Natural killer cell (primary cell): ENCODE measurements at regions not wholly inside any gene's neighbourhood (a gene's known extent, or its start where the extent isn't known, plus 50 kb on each side); places are given as distances from the start of the nearest gene placed in this dataset.

Source experiments
- ATAC-seq, 3 donors: fragments of 150-1000 bp in 2 of 3; fragments of 200-7000 bp in 1 of 3; cut with Tn5 transposase; 1 replicate in 1 of 3; 2 replicates in 2 of 3; pipeline ENCODE4 v1.10.0; 2021; ENCODE audit warnings: mild to moderate bottlenecking in 2 of 3, moderate library complexity in 2 of 3
- DNase-seq, 2 donors: peaks; one replicate each; pipeline versions ENCODE4 v3.0.0 to v3.0.0-alpha.2; 2013 to 2021; ENCODE audit warnings: mixed read lengths in 1 of 2
- H3K27ac ChIP-seq: one replicate; pipeline ENCODE4 v1.5.1; 2013; ENCODE audit warnings: mild to moderate bottlenecking, low read length
- H3K27me3 ChIP-seq: one replicate; pipeline ENCODE4 v1.6.1; 2013; ENCODE audit warnings: low read length; ENCODE audit not compliant: control insufficient read depth, insufficient read depth
- H3K36me3 ChIP-seq: one replicate; pipeline ENCODE4 v1.6.1; 2013; ENCODE audit warnings: low read length; ENCODE audit not compliant: control insufficient read depth, insufficient read depth
- H3K4me1 ChIP-seq: one replicate; pipeline ENCODE4 v1.6.1; 2013; ENCODE audit warnings: low read length; ENCODE audit not compliant: control insufficient read depth, insufficient read depth
- H3K4me3 ChIP-seq: one replicate; pipeline ENCODE4 v1.5.1; 2013; ENCODE audit warnings: low read length
- H3K9me3 ChIP-seq: one replicate; pipeline ENCODE4 v1.6.1; 2013; ENCODE audit warnings: low read length; ENCODE audit not compliant: control insufficient read depth, insufficient read depth
- H3K27ac Mint-ChIP-seq, 2 donors: one replicate each; pipeline ENCODE4 v1.8.0; 2022; ENCODE audit warnings: mild to moderate bottlenecking in 2 of 2, mixed read lengths in 2 of 2, moderate library complexity in 1 of 2
- H3K27me3 Mint-ChIP-seq, 2 donors: one replicate each; pipeline ENCODE4 v1.8.0; 2022; ENCODE audit warnings: low read depth in 2 of 2, mixed read lengths in 2 of 2
- H3K36me3 Mint-ChIP-seq: one replicate; pipeline ENCODE4 v1.8.0; 2022; ENCODE audit warnings: mixed read lengths
- H3K4me1 Mint-ChIP-seq, 2 donors: one replicate each; pipeline ENCODE4 v1.8.0; 2022; ENCODE audit warnings: mixed read lengths in 2 of 2
- H3K4me3 Mint-ChIP-seq: one replicate; pipeline ENCODE4 v1.8.0; 2022; ENCODE audit warnings: mild to moderate bottlenecking, moderate library complexity, mixed read lengths
- H3K9me3 Mint-ChIP-seq, 2 donors: one replicate each; pipeline ENCODE4 v1.8.0; 2022; ENCODE audit warnings: mixed read lengths in 2 of 2
- WGBS: methylation state at CpG from one replicate; pipeline ENCODE4 v1.1.7; 2013; ENCODE audit warnings: missing lambda C conversion rate; ENCODE audit not compliant: insufficient coverage; 5-methylcytosine and 5-hydroxymethylcytosine counted together
- intact Hi-C: fragments of 100-400 bp; cut with micrococcal nuclease; formaldehyde crosslinking; loops from one replicate; pipeline ENCODE4 v1.14.2; 2022
- TF ChIP-seq, protein P1 (sequence below): fragments of 200-600 bp; IDR thresholded peaks from one replicate; pipeline ENCODE4 v1.8.0; 2022; ENCODE audit warnings: antibody characterized with exemption

DNA sequence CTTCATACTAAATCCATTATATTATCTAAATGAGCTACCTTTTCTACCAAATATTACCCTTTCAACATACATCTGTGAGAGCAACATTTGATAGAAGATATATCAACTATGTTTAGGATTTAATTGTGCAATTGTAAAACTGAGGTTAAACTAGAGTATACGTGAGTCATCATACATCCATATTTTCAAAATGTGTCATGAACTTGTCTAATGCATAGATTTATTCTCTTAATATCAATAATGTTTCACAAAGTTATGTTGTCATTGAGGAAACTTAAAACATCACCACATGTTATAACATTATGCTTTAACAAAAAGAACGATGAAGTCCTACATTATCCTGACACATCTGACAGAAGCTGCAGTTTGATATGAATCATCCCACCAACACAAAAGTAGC, 645.5 kb upstream of the NOVA1 start:
- WGBS: 100% methylated on average over 1 of the region's 2 CpGs
- DNase-seq (no peak), ATAC-seq (no peak)
- Histone ChIP-seq H3K27me3 (no peaks in the 10 kb centered on the region), H3K4me1 (no peaks in the 10 kb centered on the region), H3K36me3 (no peaks in the 10 kb centered on the region), H3K27ac (no peak overlapping the region), H3K4me3 (no peak overlapping the region), H3K9me3 (no peaks in the 10 kb centered on the region)
- Mint-ChIP-seq H3K9me3 (peaks cover 16 to 17% of the 10 kb centered on the region in 2 donors), H3K4me3 (no peak overlapping the region), H3K27ac (no peak overlapping the region), H3K27me3 (no peaks in the 10 kb centered on the region), H3K4me1 (no peaks in the 10 kb centered on the region), H3K36me3 (peaks cover 14% of the 10 kb centered on the region)
- intact Hi-C loops: no loop called here
- TF ChIP-seq, protein P1, sequence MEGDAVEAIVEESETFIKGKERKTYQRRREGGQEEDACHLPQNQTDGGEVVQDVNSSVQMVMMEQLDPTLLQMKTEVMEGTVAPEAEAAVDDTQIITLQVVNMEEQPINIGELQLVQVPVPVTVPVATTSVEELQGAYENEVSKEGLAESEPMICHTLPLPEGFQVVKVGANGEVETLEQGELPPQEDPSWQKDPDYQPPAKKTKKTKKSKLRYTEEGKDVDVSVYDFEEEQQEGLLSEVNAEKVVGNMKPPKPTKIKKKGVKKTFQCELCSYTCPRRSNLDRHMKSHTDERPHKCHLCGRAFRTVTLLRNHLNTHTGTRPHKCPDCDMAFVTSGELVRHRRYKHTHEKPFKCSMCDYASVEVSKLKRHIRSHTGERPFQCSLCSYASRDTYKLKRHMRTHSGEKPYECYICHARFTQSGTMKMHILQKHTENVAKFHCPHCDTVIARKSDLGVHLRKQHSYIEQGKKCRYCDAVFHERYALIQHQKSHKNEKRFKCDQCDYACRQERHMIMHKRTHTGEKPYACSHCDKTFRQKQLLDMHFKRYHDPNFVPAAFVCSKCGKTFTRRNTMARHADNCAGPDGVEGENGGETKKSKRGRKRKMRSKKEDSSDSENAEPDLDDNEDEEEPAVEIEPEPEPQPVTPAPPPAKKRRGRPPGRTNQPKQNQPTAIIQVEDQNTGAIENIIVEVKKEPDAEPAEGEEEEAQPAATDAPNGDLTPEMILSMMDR: no peak

DNA sequence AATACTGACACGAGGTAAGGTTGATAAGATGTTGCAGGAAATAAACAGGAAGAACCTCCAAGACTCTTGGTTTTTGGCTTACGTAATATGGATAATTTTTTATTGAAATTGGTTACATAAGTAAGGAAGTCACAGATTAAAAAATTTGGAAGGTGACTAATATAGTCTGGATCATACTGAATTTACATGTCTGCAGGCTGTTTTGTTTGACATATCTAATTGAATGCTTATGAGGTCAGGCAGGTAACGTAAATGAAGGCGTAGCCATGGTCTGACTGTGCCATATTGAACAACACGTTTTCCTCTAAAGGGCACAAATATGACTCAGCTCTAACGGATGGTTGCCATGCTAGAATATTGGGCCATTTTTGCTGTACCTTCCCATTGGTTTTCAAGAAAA, 648.1 kb upstream of the NOVA1 start:
- Mint-ChIP-seq H3K4me3 (no peak overlapping the region), H3K4me1 (no peaks in the 10 kb centered on the region), H3K9me3 (peaks cover 11 to 25% of the 10 kb centered on the region in 2 donors), H3K27ac (no peak overlapping the region), H3K36me3 (peaks cover 14% of the 10 kb centered on the region), H3K27me3 (no peaks in the 10 kb centered on the region)
- intact Hi-C loops: no loop called here
- TF ChIP-seq, protein P1: no peak
- WGBS: 77% methylated on average over 6 of the region's 6 CpGs
- Histone ChIP-seq H3K4me1 (no peaks in the 10 kb centered on the region), H3K36me3 (no peaks in the 10 kb centered on the region), H3K9me3 (no peaks in the 10 kb centered on the region), H3K27ac (no peak overlapping the region), H3K27me3 (no peaks in the 10 kb centered on the region), H3K4me3 (no peak overlapping the region)
- ATAC-seq (no peak), DNase-seq (no peak)

DNA sequence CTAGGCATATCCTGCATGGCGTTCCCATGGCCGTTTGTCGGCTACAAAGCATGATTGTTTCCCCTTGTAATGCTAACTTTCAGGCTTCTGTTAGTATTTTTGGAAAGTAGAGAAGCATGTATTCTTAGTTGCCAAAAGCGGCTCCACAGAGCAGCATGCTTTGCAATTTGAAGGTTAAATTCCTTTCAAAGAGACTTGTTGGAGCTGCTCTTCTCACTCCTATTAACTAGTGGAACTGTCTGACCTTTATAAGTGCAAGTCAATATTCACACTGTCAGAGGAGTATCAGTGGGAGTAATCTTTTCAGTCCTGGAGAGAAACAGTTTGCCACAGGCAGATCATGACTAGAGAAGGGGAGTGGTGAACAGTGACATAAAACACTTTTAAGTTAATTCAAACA, 656.1 kb upstream of the NOVA1 start:
- no peaks in the 10 kb centered on the region for H3K27me3 Mint-ChIP-seq
- H3K9me3 Mint-ChIP-seq: peaks cover 15 to 22% of the 10 kb centered on the region in 2 donors
- H3K4me3 ChIP-seq: no peak overlapping the region
- H3K36me3 ChIP-seq: no peaks in the 10 kb centered on the region
- no peaks in the 10 kb centered on the region for H3K4me1 Mint-ChIP-seq
- no peaks in the 10 kb centered on the region for H3K36me3 Mint-ChIP-seq
- H3K27me3 ChIP-seq: no peaks in the 10 kb centered on the region
- no peak overlapping the region for H3K4me3 Mint-ChIP-seq
- WGBS: 82% methylated on average over 4 of the region's 4 CpGs
- DNase-seq: no peak
- intact Hi-C loops: no loop called here
- H3K9me3 ChIP-seq: no peaks in the 10 kb centered on the region
- no peak overlapping the region for H3K27ac ChIP-seq
- no peak for ATAC-seq
- TF ChIP-seq, protein P1: no peak
- no peaks in the 10 kb centered on the region for H3K4me1 ChIP-seq
- H3K27ac Mint-ChIP-seq: no peak overlapping the region

DNA sequence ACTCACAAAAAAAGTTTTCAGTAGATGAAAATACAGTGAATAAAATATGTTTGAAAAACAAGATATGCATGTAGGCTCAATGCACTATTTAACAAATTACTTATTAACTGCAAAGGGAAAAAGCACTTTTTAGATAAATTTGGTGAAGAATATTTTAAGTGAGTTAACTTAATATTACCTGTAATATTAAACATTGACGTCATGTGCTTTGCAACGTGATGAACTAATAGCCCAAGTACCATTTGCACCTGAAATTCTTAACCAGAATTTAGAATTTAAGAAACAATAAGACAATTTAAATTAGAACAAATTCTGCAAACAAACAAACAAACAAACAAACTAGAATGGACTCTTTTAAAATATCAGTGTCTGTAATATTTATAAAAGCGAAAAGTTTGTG, 659.0 kb upstream of the NOVA1 start:
- 92% methylated on average over 2 of the region's 3 CpGs for WGBS
- Histone ChIP-seq H3K27me3 (no peaks in the 10 kb centered on the region), H3K27ac (no peak overlapping the region), H3K9me3 (no peaks in the 10 kb centered on the region), H3K4me1 (no peaks in the 10 kb centered on the region), H3K4me3 (no peak overlapping the region), H3K36me3 (no peaks in the 10 kb centered on the region)
- Mint-ChIP-seq H3K27me3 (no peaks in the 10 kb centered on the region), H3K4me1 (no peaks in the 10 kb centered on the region), H3K36me3 (peaks cover 7% of the 10 kb centered on the region), H3K27ac (no peak overlapping the region), H3K9me3 (peaks cover 13 to 21% of the 10 kb centered on the region in 2 donors), H3K4me3 (no peak overlapping the region)
- ATAC-seq (no peak), DNase-seq (no peak)
- TF ChIP-seq, protein P1: no peak
- intact Hi-C loops: no loop called here
